ENCODE measurements at regions not wholly inside any gene's neighbourhood (a gene's known extent, or its start where the extent isn't known, plus 50 kb on each side); places are given as distances from the start of the nearest gene placed in this dataset.

DNA sequence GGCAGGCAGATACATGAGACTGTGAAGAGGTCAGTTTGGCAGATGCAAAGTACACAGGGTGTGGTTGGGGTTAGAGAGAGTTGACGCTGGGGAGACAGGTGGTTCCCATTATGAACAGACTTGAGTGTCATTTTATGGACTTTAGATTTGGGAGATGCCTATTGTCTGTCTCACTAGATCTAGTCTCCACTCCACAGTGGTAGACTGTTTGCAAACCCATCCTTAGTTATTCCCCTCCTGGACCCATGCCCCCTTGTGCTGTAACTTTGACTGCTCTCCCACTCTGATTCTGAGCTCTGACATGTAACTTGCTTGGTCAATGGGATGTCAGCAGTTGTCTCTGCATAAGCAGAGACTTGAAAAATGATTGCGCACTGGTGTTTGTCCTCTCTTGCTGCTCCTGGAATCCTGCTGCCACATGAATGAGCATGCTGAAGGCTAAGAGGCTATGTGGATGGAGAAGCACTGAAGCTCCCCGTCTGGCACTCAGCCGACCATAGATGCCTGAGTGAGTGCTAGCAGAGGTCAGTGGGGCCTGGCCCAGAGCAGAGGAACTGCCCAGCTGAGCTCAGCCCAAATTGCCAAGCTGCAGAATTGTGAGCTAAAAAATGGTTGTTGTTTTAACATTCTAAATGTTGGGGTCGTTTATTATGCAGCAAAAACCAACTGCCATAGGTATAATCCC lies 88.2 kb downstream of the FAM43A start:
- H3K9me3 ChIP-seq (ENCODE audit: low read depth, low read length, poor library complexity, severe bottlenecking) = no peaks in the 10 kb centered on the region
- intact Hi-C loops (cut with micrococcal nuclease; ENCODE audit: unreplicated experiment) = no loop called here
- no peaks in the 10 kb centered on the region for H3K27me3 ChIP-seq (replicated peaks; ENCODE audit: insufficient read depth, low read depth, low read length, poor library complexity)
- DNase-seq (ENCODE audit: low spot score) = no peak
- H3K27ac ChIP-seq (ENCODE audit: low read depth, low read length, poor library complexity, severe bottlenecking) = no peak overlapping the region
- no peak for TF ChIP-seq EZH2 (IDR thresholded peaks at IDR 0.05; ENCODE audit: borderline replicate concordance, low read depth, low read length, poor library complexity, severe bottlenecking)
- TF ChIP-seq, protein P1, sequence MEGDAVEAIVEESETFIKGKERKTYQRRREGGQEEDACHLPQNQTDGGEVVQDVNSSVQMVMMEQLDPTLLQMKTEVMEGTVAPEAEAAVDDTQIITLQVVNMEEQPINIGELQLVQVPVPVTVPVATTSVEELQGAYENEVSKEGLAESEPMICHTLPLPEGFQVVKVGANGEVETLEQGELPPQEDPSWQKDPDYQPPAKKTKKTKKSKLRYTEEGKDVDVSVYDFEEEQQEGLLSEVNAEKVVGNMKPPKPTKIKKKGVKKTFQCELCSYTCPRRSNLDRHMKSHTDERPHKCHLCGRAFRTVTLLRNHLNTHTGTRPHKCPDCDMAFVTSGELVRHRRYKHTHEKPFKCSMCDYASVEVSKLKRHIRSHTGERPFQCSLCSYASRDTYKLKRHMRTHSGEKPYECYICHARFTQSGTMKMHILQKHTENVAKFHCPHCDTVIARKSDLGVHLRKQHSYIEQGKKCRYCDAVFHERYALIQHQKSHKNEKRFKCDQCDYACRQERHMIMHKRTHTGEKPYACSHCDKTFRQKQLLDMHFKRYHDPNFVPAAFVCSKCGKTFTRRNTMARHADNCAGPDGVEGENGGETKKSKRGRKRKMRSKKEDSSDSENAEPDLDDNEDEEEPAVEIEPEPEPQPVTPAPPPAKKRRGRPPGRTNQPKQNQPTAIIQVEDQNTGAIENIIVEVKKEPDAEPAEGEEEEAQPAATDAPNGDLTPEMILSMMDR (conservative IDR thresholded peaks at IDR 0.05; ENCODE audit: low read depth, low read length) = no peak
- BruUV-seq (replicated peaks) = no TSS peak
- CTCF ChIA-PET = no interaction called here
- peaks cover 6% of the 10 kb centered on the region for H3K4me1 ChIP-seq (ENCODE audit: insufficient read depth, low read length, poor library complexity, severe bottlenecking)
- POLR2A ChIA-PET (ENCODE audit: low non-redundant PET) = no interaction called here
- H3K4me3 ChIP-seq (ENCODE audit: low read depth, low read length, poor library complexity, severe bottlenecking) = no peak overlapping the region
- H3K36me3 ChIP-seq (ENCODE audit: insufficient read depth, low read length, poor library complexity, severe bottlenecking) = no peaks in the 10 kb centered on the region

GRCh38 chr3:194775266-194775665 lies 89.6 kb downstream of the FAM43A start:
- BruUV-seq (replicated peaks) = no TSS peak
- CTCF ChIA-PET = no interaction called here

DNA sequence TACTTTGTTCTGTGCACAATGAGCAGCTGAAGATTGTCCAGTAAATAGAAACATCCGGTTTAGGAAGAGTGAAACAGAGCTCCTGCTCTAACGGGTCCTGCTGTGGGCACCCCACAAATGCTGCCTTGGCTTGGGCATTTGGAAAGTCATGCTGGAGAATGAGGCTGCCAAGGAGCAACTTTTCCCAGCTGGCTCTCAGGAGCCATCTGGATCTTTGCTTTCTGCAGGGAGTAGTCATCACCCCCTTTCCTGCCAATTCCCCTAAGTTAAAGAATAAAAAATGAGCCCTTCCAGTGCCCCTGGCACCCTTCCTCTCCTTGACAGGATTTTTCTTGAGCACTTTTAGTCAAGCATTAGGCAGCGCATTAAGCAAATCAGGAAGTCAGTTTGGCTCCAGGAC lies 90.0 kb downstream of the FAM43A start:
- Histone ChIP-seq H3K36me3 (ENCODE audit: insufficient read depth, low read length, poor library complexity, severe bottlenecking) (no peaks in the 10 kb centered on the region), H3K9me3 (ENCODE audit: low read depth, low read length, poor library complexity, severe bottlenecking) (no peaks in the 10 kb centered on the region), H3K4me3 (ENCODE audit: low read depth, low read length, poor library complexity, severe bottlenecking) (no peak overlapping the region), H3K4me1 (ENCODE audit: insufficient read depth, low read length, poor library complexity, severe bottlenecking) (no peaks in the 10 kb centered on the region), H3K27me3 (replicated peaks; ENCODE audit: insufficient read depth, low read depth, low read length, poor library complexity) (no peaks in the 10 kb centered on the region), H3K27ac (ENCODE audit: low read depth, low read length, poor library complexity, severe bottlenecking) (no peak overlapping the region)
- DNase-seq (ENCODE audit: low spot score) = no peak
- ChIA-PET POLR2A (ENCODE audit: low non-redundant PET) (no interaction called here), CTCF (no interaction called here)
- no TSS peak for BruUV-seq (replicated peaks)
- TF ChIP-seq EZH2 (IDR thresholded peaks at IDR 0.05; ENCODE audit: borderline replicate concordance, low read depth, low read length, poor library complexity, severe bottlenecking) = no peak
- TF ChIP-seq, protein P1 (conservative IDR thresholded peaks at IDR 0.05; ENCODE audit: low read depth, low read length) = no peak
- intact Hi-C loops (cut with micrococcal nuclease; ENCODE audit: unreplicated experiment) = no loop called here

More at GRCh38 chr3:194775266-194775665, 89.6 kb downstream of the FAM43A start:
- POLR2A ChIA-PET (ENCODE audit: low non-redundant PET) = no interaction called here
- H3K27ac ChIP-seq (ENCODE audit: low read depth, low read length, poor library complexity, severe bottlenecking) = no peak overlapping the region
- TF ChIP-seq EZH2 (IDR thresholded peaks at IDR 0.05; ENCODE audit: borderline replicate concordance, low read depth, low read length, poor library complexity, severe bottlenecking) = no peak
- H3K36me3 ChIP-seq (ENCODE audit: insufficient read depth, low read length, poor library complexity, severe bottlenecking) = no peaks in the 10 kb centered on the region
- H3K27me3 ChIP-seq (replicated peaks; ENCODE audit: insufficient read depth, low read depth, low read length, poor library complexity) = no peaks in the 10 kb centered on the region
- intact Hi-C loops (cut with micrococcal nuclease; ENCODE audit: unreplicated experiment) = no loop called here
- DNase-seq (ENCODE audit: low spot score) = no peak
- no peaks in the 10 kb centered on the region for H3K9me3 ChIP-seq (ENCODE audit: low read depth, low read length, poor library complexity, severe bottlenecking)
- no peak overlapping the region for H3K4me3 ChIP-seq (ENCODE audit: low read depth, low read length, poor library complexity, severe bottlenecking)
- no peaks in the 10 kb centered on the region for H3K4me1 ChIP-seq (ENCODE audit: insufficient read depth, low read length, poor library complexity, severe bottlenecking)

DNA sequence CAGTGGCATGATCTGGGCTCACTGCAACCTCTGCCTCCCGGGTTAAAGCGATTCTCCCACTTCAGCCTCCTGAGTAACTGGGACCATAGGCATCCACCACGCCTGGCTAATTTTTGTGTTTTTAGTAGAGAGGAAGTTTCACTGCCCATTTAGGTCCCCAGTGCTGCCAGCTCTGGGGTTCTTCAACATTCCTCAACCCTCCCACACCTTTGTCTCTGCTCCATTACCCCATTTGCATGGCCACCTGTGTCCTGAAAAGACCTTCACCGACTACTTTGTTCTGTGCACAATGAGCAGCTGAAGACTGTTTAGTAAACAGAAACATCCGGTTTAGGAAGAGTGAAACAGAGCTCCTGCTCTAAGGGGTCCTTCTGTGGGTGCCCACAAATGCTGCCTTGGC lies 92.0 kb downstream of the FAM43A start:
- intact Hi-C loops (cut with micrococcal nuclease; ENCODE audit: unreplicated experiment) = no loop called here
- DNase-seq (ENCODE audit: low spot score) = no peak
- CTCF ChIA-PET = no interaction called here
- Histone ChIP-seq H3K4me3 (ENCODE audit: low read depth, low read length, poor library complexity, severe bottlenecking) (no peak overlapping the region), H3K36me3 (ENCODE audit: insufficient read depth, low read length, poor library complexity, severe bottlenecking) (no peaks in the 10 kb centered on the region), H3K9me3 (ENCODE audit: low read depth, low read length, poor library complexity, severe bottlenecking) (no peaks in the 10 kb centered on the region), H3K27me3 (replicated peaks; ENCODE audit: insufficient read depth, low read depth, low read length, poor library complexity) (no peaks in the 10 kb centered on the region), H3K27ac (ENCODE audit: low read depth, low read length, poor library complexity, severe bottlenecking) (no peak overlapping the region), H3K4me1 (ENCODE audit: insufficient read depth, low read length, poor library complexity, severe bottlenecking) (no peaks in the 10 kb centered on the region)
- no TSS peak for BruUV-seq (replicated peaks)
- POLR2A ChIA-PET (ENCODE audit: low non-redundant PET) = no interaction called here
- no peak for TF ChIP-seq EZH2 (IDR thresholded peaks at IDR 0.05; ENCODE audit: borderline replicate concordance, low read depth, low read length, poor library complexity, severe bottlenecking)
- TF ChIP-seq, protein P1 (conservative IDR thresholded peaks at IDR 0.05; ENCODE audit: low read depth, low read length) = no peak
